H7 (cell line): ENCODE measurements at regions not wholly inside any gene's neighbourhood (a gene's known extent, or its start where the extent isn't known, plus 50 kb on each side); places are given as distances from the start of the nearest gene placed in this dataset.
"Not testable (repeated sequence)": the region's sequence is repeated elsewhere in the genome, so short reads cannot be mapped to it uniquely, and the experiment has no call there.

Experiments
- DNase-seq: peaks from one replicate; pipeline ENCODE4 v3.0.0; 2012
- H3K27me3 ChIP-seq: 2 replicates; pipeline ENCODE4 v1.6.0; 2011; ENCODE audit warnings: mild to moderate bottlenecking, low read length; ENCODE audit not compliant: control insufficient read depth, insufficient read depth
- H3K36me3 ChIP-seq: replicated peaks from 2 replicates; pipeline ENCODE4 v1.5.1; 2011; ENCODE audit warnings: low read length; ENCODE audit not compliant: control insufficient read depth, insufficient read depth
- H3K4me3 ChIP-seq: 2 replicates; pipeline ENCODE4 v1.5.1; 2011; ENCODE audit warnings: low read depth, mild to moderate bottlenecking, control low read depth, low read length, moderate library complexity; ENCODE audit not compliant: insufficient read depth

DNA sequence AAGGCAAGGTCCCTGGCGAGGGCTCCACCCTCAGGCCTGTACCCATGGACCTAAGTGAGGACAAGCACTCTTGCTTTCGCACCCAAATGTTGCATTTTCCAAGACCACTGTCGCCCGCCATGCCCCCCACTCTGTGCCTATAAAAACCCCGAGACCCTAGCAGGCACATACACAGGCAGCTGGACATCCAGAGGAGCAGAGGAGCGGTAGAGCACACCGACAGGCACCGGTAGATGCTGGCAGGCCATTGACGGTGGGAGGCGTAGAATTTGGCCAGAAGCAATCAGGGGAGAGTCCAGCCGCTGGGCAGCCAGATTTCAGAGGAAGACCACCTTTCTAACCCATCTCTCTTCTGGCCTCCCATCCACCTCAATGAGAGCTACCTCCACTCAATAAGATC lies 715.2 kb upstream of the AADAT start:
- Histone ChIP-seq H3K4me3 (no peak overlapping the region), H3K36me3 (no peaks in the 10 kb centered on the region), H3K27me3 (no peaks in the 10 kb centered on the region)
- no peak for DNase-seq

DNA sequence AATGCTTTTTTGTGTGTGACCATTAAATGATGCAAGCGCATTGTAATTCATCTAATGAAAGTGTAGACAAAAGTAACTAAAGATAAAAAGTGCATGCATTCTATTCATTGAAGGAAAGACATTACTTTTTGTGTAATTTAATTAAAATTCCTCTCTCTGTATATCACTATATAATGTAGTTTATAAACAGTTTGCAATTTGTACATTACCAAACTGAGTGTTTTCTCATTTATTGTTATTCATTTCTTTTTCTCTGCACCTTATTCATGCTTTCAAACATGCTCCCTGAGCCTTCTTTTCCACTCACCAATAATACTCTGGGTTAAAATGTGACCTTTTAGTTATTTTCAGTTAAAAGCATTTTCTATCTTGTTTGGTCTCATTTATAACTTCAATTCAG lies 713.7 kb upstream of the AADAT start:
- no peak overlapping the region for H3K4me3 ChIP-seq
- no peak for DNase-seq

DNA sequence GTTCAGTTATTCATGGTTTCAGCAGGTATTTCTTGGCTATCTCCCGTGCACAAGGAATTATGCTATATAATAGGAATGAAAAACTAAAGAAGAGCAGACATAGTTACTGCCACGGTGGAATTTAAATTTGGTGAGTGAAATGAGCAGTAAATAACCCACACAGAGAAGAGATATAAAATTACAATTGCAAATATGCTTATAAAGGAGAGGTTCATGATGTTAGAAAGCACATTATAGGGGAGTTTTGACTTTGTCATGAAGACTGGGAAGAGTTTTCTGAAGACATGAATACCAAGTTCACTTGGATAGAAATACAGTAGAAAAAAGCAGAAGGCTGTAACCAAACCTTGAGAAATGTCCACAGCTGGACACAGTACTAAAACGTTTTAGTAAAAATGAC lies 712.0 kb upstream of the AADAT start:
- no peak for DNase-seq
- no peaks in the 10 kb centered on the region for H3K36me3 ChIP-seq
- no peaks in the 10 kb centered on the region for H3K27me3 ChIP-seq
- no peak overlapping the region for H3K4me3 ChIP-seq

More for the DNA sequence above, 713.7 kb upstream of the AADAT start:
- no peaks in the 10 kb centered on the region for H3K36me3 ChIP-seq
- no peaks in the 10 kb centered on the region for H3K27me3 ChIP-seq

DNA sequence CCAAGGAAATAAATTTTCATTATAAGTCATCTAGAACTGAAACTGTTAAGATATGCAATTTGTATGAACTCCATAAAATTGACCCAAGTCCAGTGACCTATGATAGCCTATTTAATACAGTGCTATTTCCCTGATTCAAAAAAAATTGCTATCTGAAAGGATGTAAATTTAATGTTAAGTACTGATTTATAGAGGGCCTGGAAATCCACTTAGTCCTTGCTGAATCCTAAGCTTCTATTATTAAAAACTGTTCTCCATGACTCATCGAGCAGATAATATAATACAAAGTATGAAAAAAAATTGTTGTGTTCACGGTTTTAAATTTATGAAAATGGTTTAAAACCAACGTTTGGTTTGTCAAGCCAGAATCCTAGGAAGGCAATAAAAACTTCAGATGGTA lies 704.8 kb upstream of the AADAT start:
- H3K4me3 ChIP-seq = no peak overlapping the region
- H3K27me3 ChIP-seq = no peaks in the 10 kb centered on the region
- DNase-seq = no peak
- H3K36me3 ChIP-seq = no peaks in the 10 kb centered on the region

DNA sequence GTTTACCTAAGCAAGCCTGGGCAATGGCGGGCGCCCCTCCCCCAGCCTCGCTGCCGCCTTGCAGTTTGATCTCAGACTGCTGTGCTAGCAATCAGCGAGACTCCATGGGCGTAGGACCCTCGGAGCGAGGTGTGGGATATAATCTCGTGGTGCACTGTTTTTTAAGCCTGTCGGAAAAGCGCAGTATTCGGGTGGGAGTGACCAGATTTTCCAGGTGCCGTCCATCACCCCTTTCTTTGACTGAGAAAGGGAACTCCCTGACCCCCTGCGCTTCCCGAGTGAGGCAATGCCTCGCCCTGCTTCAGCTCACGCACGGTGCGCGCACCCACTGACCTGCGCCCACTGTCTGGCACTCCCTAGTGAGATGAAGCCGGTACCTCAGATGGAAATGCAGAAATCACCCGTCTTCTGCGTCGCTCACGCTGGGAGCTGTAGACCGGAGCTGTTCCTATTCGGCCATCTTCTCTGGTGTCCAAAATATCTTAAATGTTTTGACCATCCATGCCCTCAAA lies 698.8 kb upstream of the AADAT start:
- DNase-seq, H3K36me3 ChIP-seq, H3K27me3 ChIP-seq: not testable (repeated sequence)
- H3K4me3 ChIP-seq = peak overlapping the region; percentile 22

DNA sequence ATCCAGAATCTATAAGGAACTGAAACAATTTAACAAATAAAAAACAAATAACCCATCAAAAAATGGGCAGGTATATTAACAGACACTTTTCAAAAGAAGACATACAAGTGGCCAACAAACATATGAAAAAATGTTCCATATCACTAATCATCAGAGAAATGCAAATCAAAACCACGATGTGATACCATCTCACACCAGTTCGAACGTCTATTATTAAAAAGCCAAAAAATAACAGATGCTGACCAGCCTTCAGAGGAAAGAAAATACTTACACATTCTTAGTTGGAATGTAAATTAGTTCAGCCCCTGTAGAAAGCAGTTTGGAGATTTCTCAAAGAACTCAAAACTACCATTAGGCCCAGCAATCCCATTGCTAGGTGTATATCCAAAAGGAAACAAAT lies 687.9 kb upstream of the AADAT start:
- no peaks in the 10 kb centered on the region for H3K27me3 ChIP-seq
- no peak for DNase-seq
- no peak overlapping the region for H3K4me3 ChIP-seq
- no peaks in the 10 kb centered on the region for H3K36me3 ChIP-seq

DNA sequence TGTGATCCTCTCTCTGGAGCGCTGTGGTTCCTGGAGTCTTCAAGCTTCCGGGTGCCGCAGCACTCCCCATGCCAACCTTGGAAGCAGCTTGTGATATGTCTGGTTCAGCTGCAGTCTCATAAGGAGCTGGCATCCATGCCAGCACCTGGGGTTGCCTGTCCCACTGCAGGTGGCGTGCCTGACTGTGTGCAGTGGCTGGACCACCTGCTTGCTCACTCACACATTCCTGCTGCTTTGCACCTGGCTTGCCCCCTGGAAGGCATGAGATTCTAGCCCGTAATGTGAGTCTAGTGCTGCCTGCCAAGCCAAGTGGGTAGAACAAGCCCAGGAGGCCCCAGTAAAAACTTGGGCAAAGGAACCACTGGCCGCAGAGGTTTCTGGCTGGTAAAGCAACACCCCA lies 687.2 kb upstream of the AADAT start:
- Histone ChIP-seq H3K4me3 (no peak overlapping the region), H3K27me3 (no peaks in the 10 kb centered on the region), H3K36me3 (no peaks in the 10 kb centered on the region)
- DNase-seq = no peak

DNA sequence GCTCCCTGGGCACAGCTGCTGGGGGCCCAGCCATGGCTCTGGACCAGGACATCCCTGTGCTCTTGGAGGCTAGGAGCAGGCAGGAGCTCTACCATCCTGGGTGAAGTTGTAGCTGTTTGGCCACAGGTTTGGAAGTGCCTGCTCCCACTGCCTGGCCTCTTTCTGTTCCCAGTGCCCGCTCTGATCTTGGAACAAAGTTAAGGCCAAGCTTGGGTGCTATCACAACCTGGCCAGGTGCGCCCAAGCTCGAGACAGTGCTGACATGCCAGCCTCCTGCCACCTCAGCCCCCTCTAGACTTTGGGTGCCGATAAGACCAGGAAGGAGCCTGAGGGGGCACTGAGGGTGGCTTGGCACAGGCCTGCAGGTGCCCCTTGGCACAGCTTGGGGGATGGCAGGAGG lies 686.1 kb upstream of the AADAT start:
- Histone ChIP-seq H3K27me3 (no peaks in the 10 kb centered on the region), H3K4me3 (no peak overlapping the region), H3K36me3 (no peaks in the 10 kb centered on the region)
- no peak for DNase-seq

DNA sequence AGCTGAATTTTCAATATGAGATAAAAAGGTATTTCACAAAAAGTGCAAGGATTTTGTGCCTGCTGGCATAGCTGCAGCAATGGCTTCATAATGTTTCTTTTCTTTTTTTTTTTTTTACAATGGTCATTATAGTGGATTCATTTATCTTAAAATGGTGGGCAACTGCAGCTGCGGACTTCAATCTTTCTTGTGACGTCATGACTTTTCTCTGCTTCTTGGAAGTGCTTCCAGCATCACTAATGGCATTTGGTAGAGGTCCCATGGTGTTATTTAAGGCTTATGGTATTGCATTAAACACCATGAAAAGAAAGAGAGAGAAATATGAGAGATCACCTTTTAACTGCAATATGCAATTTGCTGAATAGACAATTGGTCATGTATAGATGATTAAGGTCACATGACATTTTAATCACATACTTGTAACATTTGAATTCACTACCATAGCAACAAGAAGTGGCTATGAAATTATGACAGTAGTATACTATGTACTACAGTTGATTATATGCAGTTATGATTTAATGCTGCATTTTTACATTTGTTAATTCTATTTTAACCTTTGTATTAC lies 684.0 kb upstream of the AADAT start:
- DNase-seq = no peak
- no peak overlapping the region for H3K4me3 ChIP-seq
- H3K27me3 ChIP-seq = no peaks in the 10 kb centered on the region
- H3K36me3 ChIP-seq = no peaks in the 10 kb centered on the region

DNA sequence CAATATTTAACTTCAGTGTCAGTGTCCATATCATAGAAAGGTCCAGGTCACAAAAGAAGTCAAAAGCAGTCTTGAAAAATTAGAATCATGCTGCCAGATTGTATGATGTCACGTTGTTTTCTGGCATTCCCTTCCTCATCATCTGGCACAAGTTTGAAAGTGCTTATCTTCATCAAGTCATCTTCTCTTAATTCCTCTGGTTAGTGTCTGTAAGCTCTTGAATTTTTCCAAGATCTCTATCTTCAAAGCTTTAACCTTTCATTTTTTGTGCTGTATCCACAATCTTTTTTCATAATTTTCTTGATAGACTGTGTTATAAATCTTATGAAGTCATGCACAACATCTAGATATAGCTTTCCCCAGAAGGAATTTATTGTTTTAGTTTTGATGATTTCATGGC lies 682.7 kb upstream of the AADAT start:
- Histone ChIP-seq H3K27me3 (no peaks in the 10 kb centered on the region), H3K36me3 (no peaks in the 10 kb centered on the region), H3K4me3 (no peak overlapping the region)
- no peak for DNase-seq

DNA sequence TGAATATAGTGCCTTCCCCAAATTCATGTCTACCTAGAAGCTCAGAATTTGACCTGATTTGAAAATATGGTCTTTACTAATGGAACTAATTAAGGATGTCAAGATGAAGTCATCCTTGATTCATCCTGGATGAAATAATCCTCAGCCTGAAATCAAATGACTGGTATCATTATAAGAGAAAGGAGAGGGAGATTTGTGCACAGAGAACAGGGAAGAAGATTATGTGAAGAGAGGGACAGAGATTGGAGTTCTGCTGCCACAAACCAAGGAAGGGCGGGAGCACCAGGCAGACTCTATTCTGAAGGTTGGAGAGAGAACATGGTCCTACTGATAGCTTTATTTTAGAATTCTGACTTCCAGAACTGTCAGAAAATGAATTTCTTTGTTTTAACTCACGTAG lies 680.9 kb upstream of the AADAT start:
- no peak for DNase-seq
- Histone ChIP-seq H3K27me3 (no peaks in the 10 kb centered on the region), H3K4me3 (no peak overlapping the region), H3K36me3 (no peaks in the 10 kb centered on the region)

DNA sequence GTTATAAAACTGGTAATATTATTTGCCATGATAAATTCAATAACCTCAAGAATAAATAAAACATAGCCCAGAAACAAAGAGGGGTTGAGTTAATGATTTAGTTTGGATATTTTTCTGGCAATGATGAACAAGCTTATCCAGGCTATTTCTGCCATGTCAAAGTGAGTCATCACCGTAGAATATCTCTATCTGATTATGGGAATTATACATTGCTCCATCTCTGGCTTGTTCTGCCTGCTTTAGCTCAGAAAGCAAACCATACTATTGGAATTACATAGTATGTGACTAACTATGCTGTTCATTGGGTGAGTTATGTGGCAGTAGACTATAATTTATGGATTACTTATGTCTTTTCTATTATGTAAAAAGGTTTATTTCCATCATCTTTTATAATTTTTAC lies 680.1 kb upstream of the AADAT start:
- Histone ChIP-seq H3K27me3 (no peaks in the 10 kb centered on the region), H3K36me3 (no peaks in the 10 kb centered on the region), H3K4me3 (no peak overlapping the region)
- DNase-seq = no peak

DNA sequence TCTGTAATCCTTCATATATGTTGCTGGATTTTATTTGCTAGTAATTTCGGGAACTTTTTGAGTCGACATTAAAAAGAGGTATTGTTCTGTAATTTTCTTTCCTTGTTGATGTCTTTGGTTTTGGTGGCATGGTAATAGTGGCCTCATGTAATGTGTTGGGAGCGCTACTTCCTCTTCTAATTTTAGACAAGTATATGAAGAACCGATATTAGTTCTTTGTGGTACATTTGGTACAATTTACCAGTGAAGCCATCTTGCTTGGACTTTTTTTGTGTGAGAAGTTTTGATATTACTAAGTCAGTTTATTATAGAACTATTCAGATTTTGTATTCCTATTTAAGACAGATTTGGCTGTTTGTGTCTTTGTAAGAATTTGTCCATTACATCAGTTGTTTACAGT lies 669.2 kb upstream of the AADAT start:
- no peaks in the 10 kb centered on the region for H3K36me3 ChIP-seq

DNA sequence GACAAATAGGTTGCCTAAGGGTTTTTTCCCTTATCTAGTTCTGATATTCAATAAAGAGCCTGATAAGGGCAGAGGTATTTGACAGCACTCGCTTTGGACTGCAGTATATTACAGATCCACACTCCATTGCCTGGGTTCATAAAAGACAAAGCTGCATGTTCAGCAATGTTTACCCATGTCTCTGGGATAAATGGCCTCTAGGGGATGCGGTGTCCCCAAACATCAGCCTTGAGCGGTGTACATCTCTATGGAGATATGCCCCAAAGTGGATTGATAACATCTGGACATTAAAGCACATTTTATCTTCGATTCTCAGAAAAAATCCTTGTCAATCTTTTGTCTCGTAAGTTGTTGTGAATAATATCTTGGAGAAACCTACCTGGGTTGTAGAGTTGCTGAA lies 660.8 kb upstream of the AADAT start:
- Histone ChIP-seq H3K36me3 (no peaks in the 10 kb centered on the region), H3K27me3 (no peaks in the 10 kb centered on the region), H3K4me3 (no peak overlapping the region)
- DNase-seq = no peak

More for the DNA sequence above, 669.2 kb upstream of the AADAT start:
- no peak overlapping the region for H3K4me3 ChIP-seq
- no peak for DNase-seq
- no peaks in the 10 kb centered on the region for H3K27me3 ChIP-seq

DNA sequence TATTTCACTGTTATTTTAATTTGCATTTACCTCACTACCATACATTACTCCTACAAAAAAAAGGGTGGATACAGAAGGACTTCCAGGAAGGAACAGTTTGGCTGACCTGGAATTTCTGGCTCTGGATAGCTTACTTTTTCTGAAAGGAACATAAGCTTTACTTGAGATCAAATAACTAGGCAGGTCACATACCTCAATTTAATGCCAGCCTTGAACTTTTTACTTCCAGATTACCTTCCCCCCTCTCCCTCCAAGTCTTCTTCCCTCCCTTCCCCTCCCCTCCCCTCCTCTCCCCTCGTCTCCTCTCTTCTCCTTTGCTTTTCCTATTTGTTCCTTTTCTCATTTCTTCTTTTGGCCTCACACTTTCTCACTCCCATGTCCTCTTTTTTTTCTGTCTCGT lies 659.2 kb upstream of the AADAT start:
- no peak for DNase-seq
- Histone ChIP-seq H3K36me3 (no peaks in the 10 kb centered on the region), H3K27me3 (no peaks in the 10 kb centered on the region), H3K4me3 (no peak overlapping the region)

DNA sequence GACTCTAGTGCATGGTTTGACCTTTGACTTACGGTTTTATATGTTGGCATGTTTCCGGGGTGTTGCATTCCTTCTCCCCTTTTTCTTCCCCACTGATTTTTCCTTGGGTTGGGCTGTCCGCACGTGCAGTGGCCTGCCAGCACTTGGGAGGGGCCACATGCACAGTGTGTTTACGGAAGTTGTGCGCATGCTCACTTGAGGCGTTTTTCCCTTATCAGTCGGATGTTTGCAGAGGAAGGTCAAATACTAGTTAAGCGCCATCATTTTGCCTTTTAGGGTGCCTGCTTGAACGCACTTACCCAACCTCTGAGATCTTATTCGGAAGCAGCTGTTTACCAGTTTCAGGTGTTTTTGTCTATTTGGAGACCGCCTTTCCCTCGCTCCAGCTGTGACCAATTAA lies 653.9 kb upstream of the AADAT start:
- no peak for DNase-seq
- Histone ChIP-seq H3K27me3 (no peaks in the 10 kb centered on the region), H3K36me3 (no peaks in the 10 kb centered on the region), H3K4me3 (no peak overlapping the region)
